ENCODE measurements at regions not wholly inside any gene's neighbourhood (a gene's known extent, or its start where the extent isn't known, plus 50 kb on each side); places are given as distances from the start of the nearest gene placed in this dataset.

DNA sequence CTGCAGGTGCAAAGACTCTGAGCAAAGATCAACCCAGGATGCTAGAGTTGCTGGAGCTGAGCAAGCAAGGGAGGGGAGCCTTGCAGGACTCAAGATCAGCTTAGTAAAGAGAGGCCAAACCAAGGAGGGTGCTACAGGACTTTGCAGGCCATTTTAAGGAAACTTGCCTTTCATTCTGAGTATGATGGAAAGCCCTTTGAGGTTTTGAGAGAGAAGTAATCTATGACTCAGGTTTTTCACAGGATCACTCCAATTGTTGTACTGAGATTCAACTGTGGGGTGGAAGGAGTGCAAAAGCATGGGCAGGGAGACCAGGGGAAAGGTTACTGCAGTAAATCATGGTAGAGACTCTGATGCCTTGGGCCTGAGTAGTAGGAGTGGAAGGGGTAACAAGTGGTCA, 260.4 kb upstream of the GPR149 start:
- TF ChIP-seq, protein P1, sequence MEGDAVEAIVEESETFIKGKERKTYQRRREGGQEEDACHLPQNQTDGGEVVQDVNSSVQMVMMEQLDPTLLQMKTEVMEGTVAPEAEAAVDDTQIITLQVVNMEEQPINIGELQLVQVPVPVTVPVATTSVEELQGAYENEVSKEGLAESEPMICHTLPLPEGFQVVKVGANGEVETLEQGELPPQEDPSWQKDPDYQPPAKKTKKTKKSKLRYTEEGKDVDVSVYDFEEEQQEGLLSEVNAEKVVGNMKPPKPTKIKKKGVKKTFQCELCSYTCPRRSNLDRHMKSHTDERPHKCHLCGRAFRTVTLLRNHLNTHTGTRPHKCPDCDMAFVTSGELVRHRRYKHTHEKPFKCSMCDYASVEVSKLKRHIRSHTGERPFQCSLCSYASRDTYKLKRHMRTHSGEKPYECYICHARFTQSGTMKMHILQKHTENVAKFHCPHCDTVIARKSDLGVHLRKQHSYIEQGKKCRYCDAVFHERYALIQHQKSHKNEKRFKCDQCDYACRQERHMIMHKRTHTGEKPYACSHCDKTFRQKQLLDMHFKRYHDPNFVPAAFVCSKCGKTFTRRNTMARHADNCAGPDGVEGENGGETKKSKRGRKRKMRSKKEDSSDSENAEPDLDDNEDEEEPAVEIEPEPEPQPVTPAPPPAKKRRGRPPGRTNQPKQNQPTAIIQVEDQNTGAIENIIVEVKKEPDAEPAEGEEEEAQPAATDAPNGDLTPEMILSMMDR (IDR thresholded peaks at IDR 0.05; ENCODE audit: low read length, missing control alignments) = no peak
- H3K4me3 ChIP-seq (replicated peaks; ENCODE audit: low read depth, low read length) = no peak overlapping the region
- no peak for DNase-seq (ENCODE audit: low read depth)

DNA sequence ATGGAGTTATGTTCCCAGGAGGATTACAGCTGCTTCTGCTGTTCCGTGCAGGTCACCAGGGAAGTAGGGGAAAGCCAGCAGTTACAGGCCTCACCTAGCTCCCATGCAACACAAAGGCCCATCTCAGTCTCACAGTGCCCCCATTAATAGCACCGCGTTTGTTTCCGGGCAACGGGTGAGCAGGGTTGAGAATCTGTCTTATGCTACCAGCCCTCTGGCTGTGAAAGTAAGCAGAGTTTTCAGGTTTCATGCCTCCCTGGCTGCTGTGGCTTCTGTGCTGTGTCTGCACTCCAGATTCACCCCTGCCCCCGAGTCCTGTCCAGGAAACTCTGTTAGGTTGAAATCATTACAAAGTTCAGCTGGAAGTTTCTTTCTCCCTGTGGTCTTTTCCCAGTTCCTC, 254.4 kb upstream of the GPR149 start:
- DNase-seq (ENCODE audit: low read depth) = no peak
- TF ChIP-seq, protein P1 (IDR thresholded peaks at IDR 0.05; ENCODE audit: low read length, missing control alignments) = no peak
- H3K4me3 ChIP-seq (replicated peaks; ENCODE audit: low read depth, low read length) = no peak overlapping the region

DNA sequence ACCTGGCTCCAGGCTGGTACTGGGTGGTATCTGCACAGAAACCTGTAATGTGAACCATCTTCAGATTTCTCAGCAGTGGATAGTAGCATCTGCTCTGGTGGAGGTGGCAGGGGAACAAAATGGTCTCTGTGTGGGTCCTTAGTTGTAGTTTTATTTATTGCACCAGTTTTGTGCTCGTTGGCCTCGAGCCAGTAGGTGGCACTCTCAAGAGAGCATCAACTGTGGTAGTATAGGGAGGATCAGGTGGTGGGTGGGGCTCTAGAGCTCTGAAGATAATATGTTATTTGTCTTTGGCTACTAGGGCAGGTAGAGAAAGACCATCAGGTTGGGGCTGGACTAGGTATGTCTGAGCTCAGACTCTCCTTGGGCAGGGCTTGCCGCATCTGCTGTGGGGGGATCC, 254.0 kb upstream of the GPR149 start:
- TF ChIP-seq, protein P1 (IDR thresholded peaks at IDR 0.05; ENCODE audit: low read length, missing control alignments) = no peak
- DNase-seq (ENCODE audit: low read depth) = no peak

DNA sequence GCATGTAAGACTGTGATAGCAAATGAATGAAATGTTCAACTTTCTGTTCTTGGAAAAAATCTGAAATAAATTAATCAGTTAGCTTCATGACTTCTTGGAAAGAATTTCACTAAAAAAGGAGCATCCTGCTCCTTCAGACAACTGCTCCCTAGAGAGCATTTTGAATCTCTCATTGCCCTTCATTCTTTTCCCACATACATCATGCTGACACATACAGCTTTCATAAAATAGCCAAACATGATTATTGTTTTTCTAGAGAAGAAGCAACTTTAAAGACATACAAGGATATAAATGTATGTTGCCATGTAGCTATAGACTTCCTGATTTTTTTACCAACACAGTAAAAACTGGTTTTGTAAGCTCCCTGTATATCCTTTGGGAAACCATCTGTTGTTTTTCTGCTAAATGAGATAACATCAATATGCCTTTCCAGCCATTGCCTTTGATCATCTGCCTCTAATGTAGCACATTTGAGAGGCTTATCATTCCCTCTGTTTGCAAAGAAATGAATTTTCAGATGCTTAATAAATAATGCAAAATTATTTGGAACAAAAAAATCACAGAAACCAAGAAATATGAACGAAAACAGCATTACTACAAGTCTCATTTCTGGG, 248.2 kb upstream of the GPR149 start:
- TF ChIP-seq, protein P1 (IDR thresholded peaks at IDR 0.05; ENCODE audit: low read length, missing control alignments) = no peak
- H3K4me3 ChIP-seq (replicated peaks; ENCODE audit: low read depth, low read length) = no peak overlapping the region
- DNase-seq (ENCODE audit: low read depth) = no peak

More for the DNA sequence above, 254.0 kb upstream of the GPR149 start:
- H3K4me3 ChIP-seq (replicated peaks; ENCODE audit: low read depth, low read length) = no peak overlapping the region

DNA sequence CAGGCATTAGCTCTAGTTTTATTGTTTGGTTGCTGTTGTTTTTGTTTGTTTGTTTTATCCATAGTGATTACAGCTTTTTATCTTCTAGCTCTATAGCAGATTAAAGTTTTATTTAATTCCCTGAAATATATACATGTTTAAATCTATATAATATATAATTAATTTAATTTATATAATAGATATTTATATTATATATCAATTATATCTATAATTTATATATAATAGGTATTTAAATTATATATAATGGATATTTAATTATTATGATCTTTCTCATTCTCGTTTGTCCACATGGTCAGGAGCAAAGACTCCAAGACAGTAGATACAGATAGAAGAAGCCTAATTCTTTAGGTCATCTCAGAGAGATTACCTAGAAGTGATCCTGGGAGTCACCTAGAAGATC, 238.8 kb upstream of the GPR149 start:
- DNase-seq (ENCODE audit: low read depth) = no peak
- no peak overlapping the region for H3K4me3 ChIP-seq (replicated peaks; ENCODE audit: low read depth, low read length)
- TF ChIP-seq, protein P1 (IDR thresholded peaks at IDR 0.05; ENCODE audit: low read length, missing control alignments) = no peak

DNA sequence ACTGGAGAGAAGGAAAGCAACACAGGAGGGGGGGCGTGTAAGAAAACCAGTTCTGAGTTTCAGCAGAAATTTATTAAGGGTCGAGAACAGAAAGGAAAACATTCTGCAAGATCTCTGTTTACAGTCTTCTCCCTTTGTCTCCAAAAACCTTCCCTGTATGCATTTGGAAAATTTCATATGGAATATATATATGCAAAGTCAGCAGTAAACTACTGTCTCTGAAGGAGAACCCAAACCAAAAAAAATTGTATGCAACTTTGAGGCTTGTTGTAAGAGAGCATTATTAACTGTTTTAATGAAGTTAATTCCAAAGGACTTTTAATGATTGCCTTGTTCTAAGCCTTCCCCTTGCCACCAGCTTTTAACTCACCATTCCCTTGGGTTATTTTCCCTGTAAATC, 238.2 kb upstream of the GPR149 start:
- H3K4me3 ChIP-seq (replicated peaks; ENCODE audit: low read depth, low read length) = no peak overlapping the region
- DNase-seq (ENCODE audit: low read depth) = no peak
- TF ChIP-seq, protein P1 (IDR thresholded peaks at IDR 0.05; ENCODE audit: low read length, missing control alignments) = no peak

DNA sequence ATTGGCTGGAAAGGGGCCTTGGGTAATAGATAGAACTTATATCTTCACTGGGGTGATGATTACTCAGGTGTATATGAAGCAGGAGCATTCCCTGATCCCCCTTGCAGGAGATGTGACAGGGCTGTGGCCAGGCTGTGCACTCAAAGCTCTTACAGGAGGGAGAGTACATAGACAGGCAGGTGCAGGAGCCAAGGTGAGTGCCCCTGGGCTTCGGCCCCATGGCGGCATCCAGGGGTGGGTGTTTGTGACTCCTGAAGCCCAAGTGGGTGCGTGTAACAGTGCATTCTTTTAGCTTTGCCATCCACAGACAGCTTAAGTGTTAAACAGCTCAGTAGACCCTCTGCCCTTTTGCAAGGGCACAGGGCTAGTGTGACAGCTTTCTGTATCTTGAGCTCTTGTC, 236.6 kb upstream of the GPR149 start:
- no peak for DNase-seq (ENCODE audit: low read depth)
- no peak overlapping the region for H3K4me3 ChIP-seq (replicated peaks; ENCODE audit: low read depth, low read length)
- TF ChIP-seq, protein P1 (IDR thresholded peaks at IDR 0.05; ENCODE audit: low read length, missing control alignments) = no peak
